Neural cell (in vitro differentiated cells): ENCODE measurements at regions not wholly inside any gene's neighbourhood (a gene's known extent, or its start where the extent isn't known, plus 50 kb on each side); places are given as distances from the start of the nearest gene placed in this dataset.

Source experiments
- CTCF ChIP-seq: fragments of 450-650 bp; IDR thresholded peaks from 2 replicates; pipeline ENCODE4 v1.5.1; 2014; ENCODE audit warnings: antibody characterized with exemption, mild to moderate bottlenecking, moderate library complexity; ENCODE audit not compliant: poor library complexity, severe bottlenecking
- EP300 ChIP-seq: fragments of 450-650 bp; conservative IDR thresholded peaks from 2 replicates; pipeline ENCODE4 v1.6.1; 2014; ENCODE audit warnings: antibody characterized with exemption, mild to moderate bottlenecking, moderate library complexity; ENCODE audit not compliant: poor library complexity, severe bottlenecking
- EZH2 ChIP-seq: fragments of 200-600, 300-800 bp; shearing (Covaris generic), sonication (generic); IDR thresholded peaks from 2 replicates; pipeline ENCODE4 v1.6.1; 2014; ENCODE audit warnings: antibody characterized with exemption, low read length, borderline replicate concordance, mild to moderate bottlenecking; ENCODE audit not compliant: insufficient read depth, poor library complexity, severe bottlenecking
- MXI1 ChIP-seq: fragments of 450-650 bp; conservative IDR thresholded peaks from 2 replicates; pipeline ENCODE4 v1.6.1; 2014; ENCODE audit warnings: antibody characterized with exemption, mild to moderate bottlenecking; ENCODE audit not compliant: poor library complexity, severe bottlenecking
- POLR2AphosphoS5 ChIP-seq: IDR thresholded peaks from 2 replicates; pipeline ENCODE4 v1.6.1; 2012
- RAD21 ChIP-seq: fragments of 450-650 bp; conservative IDR thresholded peaks from 2 replicates; pipeline ENCODE4 v1.6.1; 2014; ENCODE audit warnings: antibody characterized with exemption, mild to moderate bottlenecking, moderate library complexity
- REST ChIP-seq: IDR thresholded peaks from 2 replicates; pipeline ENCODE4 v1.6.1; 2012; ENCODE audit warnings: borderline replicate concordance
- SMC3 ChIP-seq: fragments of 450-650 bp; conservative IDR thresholded peaks from 2 replicates; pipeline ENCODE4 v1.6.1; 2014; ENCODE audit warnings: antibody characterized with exemption, mild to moderate bottlenecking, moderate library complexity; ENCODE audit not compliant: poor library complexity
- TAF1 ChIP-seq: IDR thresholded peaks from 2 replicates; pipeline ENCODE4 v1.6.1; 2012; ENCODE audit warnings: low read depth

- no peak for TF ChIP-seq EP300
- TF ChIP-seq CTCF, result no peak
- TF ChIP-seq POLR2AphosphoS5, result no peak
- no peak for TF ChIP-seq TAF1
- TF ChIP-seq REST, result no peak
- TF ChIP-seq RAD21, result no peak
- TF ChIP-seq EZH2, result no peak
- no peak for TF ChIP-seq SMC3
- no peak for TF ChIP-seq MXI1
Observed at GRCh38 chr5:104533498-104533897, 970.9 kb upstream of the NUDT12 start.
